Head of caudate nucleus (tissue), 42 donors: ENCODE measurements at regions not wholly inside any gene's neighbourhood (a gene's known extent, or its start where the extent isn't known, plus 50 kb on each side); places are given as distances from the start of the nearest gene placed in this dataset.

ENCODE experiments used
- DNase-seq, 42 donors: peaks; one replicate each; pipeline versions ENCODE4 v3.0.0 to v3.0.0-alpha.2; 2020 to 2021; ENCODE audit warnings: mixed read lengths in 7 of 42
- intact Hi-C: fragments of 100-400 bp; cut with DNase I; formaldehyde crosslinking; loops from one replicate; pipeline ENCODE4 v1.15.0; 2022

- intact Hi-C loops: no loop called here
- DNase-seq: no peak
Observed at GRCh38 chr10:1893941-1894340, 156.6 kb upstream of the ADARB2 start.

- intact Hi-C loops: no loop called here
Observed at GRCh38 chr10:1886039-1886438, 148.7 kb upstream of the ADARB2 start.

GRCh38 chr10:1882728-1883127 is 145.4 kb upstream of the ADARB2 start:
- intact Hi-C loops: no loop called here
- DNase-seq: no peak

More at GRCh38 chr10:1886039-1886438, 148.7 kb upstream of the ADARB2 start:
- DNase-seq: no peak

GRCh38 chr10:1882180-1882579 is 144.9 kb upstream of the ADARB2 start:
- intact Hi-C loops: no loop called here
- DNase-seq: no peak

GRCh38 chr10:1881636-1882035 is 144.3 kb upstream of the ADARB2 start:
- intact Hi-C loops: no loop called here

GRCh38 chr10:1874533-1874932 is 137.2 kb upstream of the ADARB2 start:
- intact Hi-C loops: no loop called here
- no peak for DNase-seq

More at GRCh38 chr10:1881636-1882035, 144.3 kb upstream of the ADARB2 start:
- DNase-seq: no peak

- DNase-seq: no peak
- intact Hi-C loops: no loop called here
Observed at GRCh38 chr10:1873661-1874315, 136.5 kb upstream of the ADARB2 start.

GRCh38 chr10:1872151-1872726 is 134.9 kb upstream of the ADARB2 start:
- DNase-seq: peak in 14 of 42 donors; percentile 4 to 65 (median 30)

GRCh38 chr10:1870491-1870890 is 133.2 kb upstream of the ADARB2 start:
- intact Hi-C loops: no loop called here

More at GRCh38 chr10:1872151-1872726, 134.9 kb upstream of the ADARB2 start:
- intact Hi-C loops: no loop called here

GRCh38 chr10:1869861-1870260 is 132.5 kb upstream of the ADARB2 start:
- DNase-seq: peak in 1 of 42 donors; percentile 26
- intact Hi-C loops: no loop called here

More at GRCh38 chr10:1870491-1870890, 133.2 kb upstream of the ADARB2 start:
- peak in 1 of 42 donors; percentile 21 for DNase-seq

- intact Hi-C loops: no loop called here
- peak in 1 of 42 donors; percentile 11 for DNase-seq
Observed at GRCh38 chr10:1860351-1860750, 123.0 kb upstream of the ADARB2 start.

GRCh38 chr10:1858547-1858946 is 121.2 kb upstream of the ADARB2 start:
- intact Hi-C loops: no loop called here
- DNase-seq: no peak

- intact Hi-C loops: no loop called here
- DNase-seq: peak in 1 of 42 donors; percentile 16
Observed at GRCh38 chr10:1858048-1858447, 120.7 kb upstream of the ADARB2 start.

GRCh38 chr10:1855911-1856310 is 118.6 kb upstream of the ADARB2 start:
- intact Hi-C loops: no loop called here
- no peak for DNase-seq

GRCh38 chr10:1854271-1854670 is 116.9 kb upstream of the ADARB2 start:
- intact Hi-C loops: no loop called here
- DNase-seq: peak in 1 of 42 donors; percentile 17

- intact Hi-C loops: no loop called here
- peak in 1 of 42 donors; percentile 5 for DNase-seq
Observed at GRCh38 chr10:1853801-1854200, 116.5 kb upstream of the ADARB2 start.

- no peak for DNase-seq
- intact Hi-C loops: no loop called here
Observed at GRCh38 chr10:1852841-1853240, 115.5 kb upstream of the ADARB2 start.

- intact Hi-C loops: no loop called here
- peak in 1 of 42 donors; percentile 28 for DNase-seq
Observed at GRCh38 chr10:1851762-1852161, 114.4 kb upstream of the ADARB2 start.

- peak in 1 of 42 donors; percentile 16 for DNase-seq
- intact Hi-C loops: no loop called here
Observed at GRCh38 chr10:1850971-1851527, 113.7 kb upstream of the ADARB2 start.

- DNase-seq: no peak
- intact Hi-C loops: no loop called here
Observed at GRCh38 chr10:1847361-1847760, 110.0 kb upstream of the ADARB2 start.

GRCh38 chr10:1846032-1846431 is 108.7 kb upstream of the ADARB2 start:
- intact Hi-C loops: no loop called here
- peak in 1 of 42 donors; percentile 6 for DNase-seq
